Fibroblast of lung (primary cell): ENCODE measurements at regions not wholly inside any gene's neighbourhood (a gene's known extent, or its start where the extent isn't known, plus 50 kb on each side); places are given as distances from the start of the nearest gene placed in this dataset.

Source experiments
- CTCF ChIP-seq, 2 donors: IDR thresholded peaks in 1 of 2; conservative IDR thresholded peaks in 1 of 2; 1 replicate in 1 of 2; 2 replicates in 1 of 2; pipeline ENCODE4 v1.5.1; 2011 to 2012; ENCODE audit warnings: low read length in 2 of 2, control low read depth in 1 of 2, inconsistent platforms in 1 of 2, low read depth in 1 of 2, mild to moderate bottlenecking in 1 of 2
- EZH2 ChIP-seq: IDR thresholded peaks from 2 replicates; pipeline ENCODE4 v1.5.1; 2012; ENCODE audit warnings: low read length, control low read depth, mild to moderate bottlenecking; ENCODE audit errors: missing control alignments

DNA sequence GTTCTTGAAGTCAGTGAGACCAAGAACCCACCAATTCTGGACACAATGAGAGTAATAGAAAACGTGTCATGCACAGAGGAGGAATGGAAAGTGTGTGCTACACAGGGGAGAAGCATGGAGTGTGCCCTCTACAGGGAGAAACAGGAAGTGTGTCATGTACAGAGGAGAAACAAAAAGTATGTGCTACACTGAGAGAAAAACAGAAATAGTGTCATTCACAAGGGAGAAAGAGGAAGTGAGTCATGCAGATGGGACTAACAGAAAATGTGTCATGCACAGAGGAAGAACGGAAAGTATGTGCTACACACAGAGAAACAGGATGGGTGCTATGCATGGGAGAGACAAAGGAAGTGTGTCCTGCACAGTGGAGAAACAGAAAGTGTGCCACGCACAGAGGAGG lies 835.7 kb downstream of the CDY2B start:
- TF ChIP-seq CTCF (conservative IDR thresholded peaks at IDR 0.05 in 1 of 2, IDR thresholded peaks at IDR 0.05 in 1 of 2; ENCODE audit: low read depth in 1 of 2, low read length in 2 of 2) (no peak), EZH2 (no peak)
